ENCODE measurements at regions not wholly inside any gene's neighbourhood (a gene's known extent, or its start where the extent isn't known, plus 50 kb on each side); places are given as distances from the start of the nearest gene placed in this dataset.

DNA sequence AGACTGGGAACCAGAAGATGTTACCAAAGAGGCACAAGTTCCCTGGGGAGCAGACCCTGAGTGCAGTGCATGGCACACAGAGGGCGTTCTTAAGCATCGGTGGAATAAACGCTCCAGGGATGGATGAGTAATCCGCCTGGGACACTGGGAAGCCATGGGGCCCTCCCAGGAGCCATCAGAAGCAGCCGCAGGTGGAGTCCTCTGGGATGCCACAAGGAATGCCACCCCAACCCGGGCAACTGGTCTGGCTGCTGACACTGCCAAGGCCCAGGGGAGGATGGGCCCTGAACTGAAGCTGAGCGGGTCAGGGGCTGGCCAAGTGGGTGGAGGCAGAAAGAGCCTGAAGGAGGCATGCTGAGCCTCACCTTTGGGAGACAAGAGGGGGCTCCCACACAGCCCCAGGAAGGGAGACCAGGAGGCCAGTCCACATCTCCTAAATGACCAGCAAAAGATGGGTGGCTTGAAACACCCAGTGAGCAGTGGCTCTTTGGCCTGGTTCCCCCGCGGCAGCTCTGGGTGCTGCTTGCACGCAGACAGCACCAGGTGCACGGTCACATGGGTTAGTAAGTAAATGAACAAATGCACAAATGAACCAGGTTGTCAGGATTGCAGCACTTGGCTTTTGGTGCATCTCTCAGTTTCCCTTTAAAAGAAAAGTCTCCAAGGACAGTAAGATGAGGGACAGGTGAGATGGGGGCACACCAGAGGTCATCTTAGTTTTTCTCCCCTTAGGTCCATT, 141.3 kb upstream of the ZMIZ1 start:
- H3K4me1 ChIP-seq = peaks cover 10% of the 10 kb centered on the region
- no peak for DNase-seq
- TF ChIP-seq, protein P1, sequence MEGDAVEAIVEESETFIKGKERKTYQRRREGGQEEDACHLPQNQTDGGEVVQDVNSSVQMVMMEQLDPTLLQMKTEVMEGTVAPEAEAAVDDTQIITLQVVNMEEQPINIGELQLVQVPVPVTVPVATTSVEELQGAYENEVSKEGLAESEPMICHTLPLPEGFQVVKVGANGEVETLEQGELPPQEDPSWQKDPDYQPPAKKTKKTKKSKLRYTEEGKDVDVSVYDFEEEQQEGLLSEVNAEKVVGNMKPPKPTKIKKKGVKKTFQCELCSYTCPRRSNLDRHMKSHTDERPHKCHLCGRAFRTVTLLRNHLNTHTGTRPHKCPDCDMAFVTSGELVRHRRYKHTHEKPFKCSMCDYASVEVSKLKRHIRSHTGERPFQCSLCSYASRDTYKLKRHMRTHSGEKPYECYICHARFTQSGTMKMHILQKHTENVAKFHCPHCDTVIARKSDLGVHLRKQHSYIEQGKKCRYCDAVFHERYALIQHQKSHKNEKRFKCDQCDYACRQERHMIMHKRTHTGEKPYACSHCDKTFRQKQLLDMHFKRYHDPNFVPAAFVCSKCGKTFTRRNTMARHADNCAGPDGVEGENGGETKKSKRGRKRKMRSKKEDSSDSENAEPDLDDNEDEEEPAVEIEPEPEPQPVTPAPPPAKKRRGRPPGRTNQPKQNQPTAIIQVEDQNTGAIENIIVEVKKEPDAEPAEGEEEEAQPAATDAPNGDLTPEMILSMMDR (IDR thresholded peaks at IDR 0.05) = no peak
- no peak for TF ChIP-seq POLR2A (IDR thresholded peaks at IDR 0.05)
- no peaks in the 10 kb centered on the region for H3K27me3 ChIP-seq
- no peak overlapping the region for H3K27ac ChIP-seq
- intact Hi-C loops (cut with DNase I; ENCODE audit: low total_unique reads) = no loop called here
- no peaks in the 10 kb centered on the region for H3K9me3 ChIP-seq
- WGBS, 2 donors = 92 to 97% methylated on average over 8 to 11 of the region's 11 CpGs
- no peaks in the 10 kb centered on the region for H3K36me3 ChIP-seq (ENCODE audit: low read depth, missing control alignments)
- no peak overlapping the region for H3K4me3 ChIP-seq

DNA sequence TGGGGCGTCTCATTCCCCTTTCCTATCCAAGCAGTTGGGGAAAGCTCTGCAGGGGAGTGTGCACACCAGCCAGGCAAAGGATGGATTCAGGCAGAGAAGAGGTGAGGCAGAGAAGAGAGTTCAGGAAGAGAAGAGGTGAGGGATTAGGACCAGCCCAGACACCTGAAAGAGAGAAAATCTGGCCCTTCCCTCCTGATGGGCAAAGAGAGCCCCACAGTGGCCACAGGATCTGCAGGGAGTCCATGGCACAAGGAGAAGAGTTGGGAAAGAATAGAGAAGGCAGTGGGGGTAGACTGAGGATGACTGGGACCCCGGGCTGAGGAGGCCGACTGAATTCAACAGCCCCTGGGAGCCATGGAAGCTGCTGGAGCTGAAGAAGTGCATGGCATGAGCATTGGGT, 140.4 kb upstream of the ZMIZ1 start:
- H3K27me3 ChIP-seq = no peaks in the 10 kb centered on the region
- H3K27ac ChIP-seq = no peak overlapping the region
- intact Hi-C loops (cut with DNase I; ENCODE audit: low total_unique reads) = no loop called here
- H3K9me3 ChIP-seq = no peaks in the 10 kb centered on the region
- H3K4me1 ChIP-seq = peaks cover 10% of the 10 kb centered on the region
- no peak overlapping the region for H3K4me3 ChIP-seq
- no peaks in the 10 kb centered on the region for H3K36me3 ChIP-seq (ENCODE audit: low read depth, missing control alignments)
- TF ChIP-seq, protein P1 (IDR thresholded peaks at IDR 0.05) = no peak
- TF ChIP-seq POLR2A (IDR thresholded peaks at IDR 0.05) = no peak
- DNase-seq = no peak
- 86 to 100% methylated on average over 3 of the region's 3 CpGs for WGBS, 2 donors

DNA sequence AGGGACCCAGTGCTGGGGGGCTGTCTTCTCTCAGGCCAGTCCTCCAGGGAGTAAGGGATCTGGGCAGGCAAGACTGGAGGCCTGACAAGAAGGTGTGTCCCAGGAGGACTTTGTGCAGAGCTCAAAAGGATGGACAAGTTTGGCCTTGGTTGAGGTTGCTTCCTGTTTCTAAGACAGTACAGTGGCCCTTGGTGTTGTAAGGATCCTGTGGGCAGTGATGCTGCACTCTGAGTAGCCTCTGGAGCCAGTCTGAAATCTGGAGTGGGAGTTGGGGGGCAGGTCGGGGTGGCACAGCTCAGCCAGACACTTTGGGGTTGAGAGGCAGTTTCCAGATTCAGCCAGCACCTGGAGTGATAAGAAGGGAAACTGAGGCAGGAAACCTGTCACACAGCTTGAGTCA, 139.2 kb upstream of the ZMIZ1 start:
- no peak for DNase-seq
- Histone ChIP-seq H3K36me3 (ENCODE audit: low read depth, missing control alignments) (no peaks in the 10 kb centered on the region), H3K27ac (no peak overlapping the region), H3K9me3 (no peaks in the 10 kb centered on the region), H3K4me1 (peaks cover 10% of the 10 kb centered on the region), H3K4me3 (no peak overlapping the region), H3K27me3 (no peaks in the 10 kb centered on the region)
- intact Hi-C loops (cut with DNase I; ENCODE audit: low total_unique reads) = no loop called here
- no peak for TF ChIP-seq POLR2A (IDR thresholded peaks at IDR 0.05)
- TF ChIP-seq, protein P1 (IDR thresholded peaks at IDR 0.05) = no peak
- 86 to 90% methylated on average over 1 of the region's 1 CpG for WGBS, 2 donors

DNA sequence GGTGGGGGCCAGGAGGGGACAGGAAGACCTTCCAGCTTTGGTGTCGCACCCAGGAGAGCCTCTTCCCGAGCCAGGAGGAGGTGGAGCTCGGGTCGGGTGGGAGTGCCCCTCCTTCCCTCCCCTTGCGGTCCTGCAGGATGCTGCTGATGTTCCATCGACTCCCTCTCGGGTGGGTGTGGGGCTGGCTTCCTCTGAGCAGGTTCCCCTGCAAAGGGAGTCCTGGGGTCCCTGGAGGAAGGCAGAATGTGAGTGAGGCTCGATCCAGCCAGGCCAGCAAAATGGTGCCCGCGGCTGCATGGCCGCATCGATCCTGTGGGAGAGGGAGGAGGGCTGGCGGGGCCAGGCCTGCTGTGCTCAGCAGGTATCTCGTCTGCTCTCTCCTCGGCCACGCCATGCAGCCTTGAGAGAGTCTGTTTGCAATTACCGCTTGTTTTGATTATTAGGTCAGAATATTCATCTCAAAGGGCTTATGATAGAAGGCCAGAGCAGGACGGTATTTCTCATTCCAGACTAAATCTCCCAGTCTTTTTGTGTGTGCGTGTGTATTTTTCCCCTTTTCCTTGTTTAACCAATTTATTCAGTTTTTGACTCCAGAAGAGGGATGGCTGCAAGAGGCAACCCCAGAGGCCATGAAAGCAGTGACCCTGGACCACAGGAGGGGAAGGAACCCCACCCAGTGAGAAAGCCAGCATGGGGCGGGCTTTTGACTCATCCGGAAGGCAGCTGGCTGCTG, 137.3 kb upstream of the ZMIZ1 start:
- peak overlapping the region in 1 of 2 donors; percentile 3 for H3K27ac ChIP-seq
- WGBS, 2 donors = 55 to 58% methylated on average over 15 to 21 of the region's 21 CpGs
- no peaks in the 10 kb centered on the region for H3K27me3 ChIP-seq
- H3K9me3 ChIP-seq = no peaks in the 10 kb centered on the region
- DNase-seq = peak; percentile 65
- intact Hi-C loops (cut with DNase I; ENCODE audit: low total_unique reads) = no loop called here
- H3K36me3 ChIP-seq (ENCODE audit: low read depth, missing control alignments) = no peaks in the 10 kb centered on the region
- no peak for TF ChIP-seq POLR2A (IDR thresholded peaks at IDR 0.05)
- TF ChIP-seq, protein P1 (IDR thresholded peaks at IDR 0.05) = no peak
- no peak overlapping the region for H3K4me3 ChIP-seq
- H3K4me1 ChIP-seq = peaks cover 10% of the 10 kb centered on the region

All from testis (tissue), 2 donors.